Left renal pelvis (tissue), 4 donors: ENCODE measurements at regions not wholly inside any gene's neighbourhood (a gene's known extent, or its start where the extent isn't known, plus 50 kb on each side); places are given as distances from the start of the nearest gene placed in this dataset.
"Not testable (repeated sequence)": the region's sequence is repeated elsewhere in the genome, so short reads cannot be mapped to it uniquely, and the experiment has no call there.

Experiments used
- DNase-seq, 4 donors: peaks; one replicate each; pipeline ENCODE4 v3.0.0-alpha.2; 2013; ENCODE audit warnings: low read depth in 4 of 4, low spot score in 3 of 4

- no peak for DNase-seq
These were observed 167.3 kb upstream of the TMCC3 start for GRCh38 chr12:94817695-94818075.

GRCh38 chr12:94817201-94817600 lies 166.8 kb upstream of the TMCC3 start:
- DNase-seq: not testable (repeated sequence)

GRCh38 chr12:94816746-94817145 lies 166.4 kb upstream of the TMCC3 start:
- DNase-seq: not testable (repeated sequence)

- DNase-seq: no peak
These were observed 165.6 kb upstream of the TMCC3 start for GRCh38 chr12:94815958-94816357.

GRCh38 chr12:94815450-94815849 lies 165.1 kb upstream of the TMCC3 start:
- no peak for DNase-seq

GRCh38 chr12:94813314-94813713 lies 163.0 kb upstream of the TMCC3 start:
- no peak for DNase-seq

GRCh38 chr12:94812345-94812744 lies 162.0 kb upstream of the TMCC3 start:
- no peak for DNase-seq

GRCh38 chr12:94811611-94812010 lies 161.3 kb upstream of the TMCC3 start:
- DNase-seq: no peak

GRCh38 chr12:94807951-94808350 lies 157.6 kb upstream of the TMCC3 start:
- no peak for DNase-seq

GRCh38 chr12:94806617-94807016 lies 156.3 kb upstream of the TMCC3 start:
- no peak for DNase-seq

GRCh38 chr12:94805749-94806529 lies 155.6 kb upstream of the TMCC3 start:
- DNase-seq: no peak

GRCh38 chr12:94803939-94804338 lies 153.6 kb upstream of the TMCC3 start:
- DNase-seq: no peak

- no peak for DNase-seq
These were observed 152.4 kb upstream of the TMCC3 start for GRCh38 chr12:94802796-94803195.

- DNase-seq: no peak
These were observed 151.4 kb upstream of the TMCC3 start for GRCh38 chr12:94801745-94802144.

GRCh38 chr12:94799136-94799535 lies 148.8 kb upstream of the TMCC3 start:
- no peak for DNase-seq

- no peak for DNase-seq
These were observed 147.8 kb upstream of the TMCC3 start for GRCh38 chr12:94798113-94798512.

- no peak for DNase-seq
These were observed 145.2 kb upstream of the TMCC3 start for GRCh38 chr12:94795520-94795919.

GRCh38 chr12:94795044-94795443 lies 144.7 kb upstream of the TMCC3 start:
- no peak for DNase-seq

GRCh38 chr12:94793191-94793595 lies 142.8 kb upstream of the TMCC3 start:
- no peak for DNase-seq

- no peak for DNase-seq
These were observed 142.3 kb upstream of the TMCC3 start for GRCh38 chr12:94792693-94793092.

GRCh38 chr12:94791933-94792332 lies 141.6 kb upstream of the TMCC3 start:
- DNase-seq: no peak

- no peak for DNase-seq
These were observed 140.5 kb upstream of the TMCC3 start for GRCh38 chr12:94790825-94791224.

GRCh38 chr12:94790370-94790769 lies 140.0 kb upstream of the TMCC3 start:
- DNase-seq: no peak
